Superior temporal gyrus (tissue), 1 donor: ENCODE measurements at regions not wholly inside any gene's neighbourhood (a gene's known extent, or its start where the extent isn't known, plus 50 kb on each side); places are given as distances from the start of the nearest gene placed in this dataset.

ENCODE experiments used
- DNase-seq: peaks from one replicate; pipeline ENCODE4 v3.0.0-alpha.2; 2016; ENCODE audit errors: extremely low spot score

DNA sequence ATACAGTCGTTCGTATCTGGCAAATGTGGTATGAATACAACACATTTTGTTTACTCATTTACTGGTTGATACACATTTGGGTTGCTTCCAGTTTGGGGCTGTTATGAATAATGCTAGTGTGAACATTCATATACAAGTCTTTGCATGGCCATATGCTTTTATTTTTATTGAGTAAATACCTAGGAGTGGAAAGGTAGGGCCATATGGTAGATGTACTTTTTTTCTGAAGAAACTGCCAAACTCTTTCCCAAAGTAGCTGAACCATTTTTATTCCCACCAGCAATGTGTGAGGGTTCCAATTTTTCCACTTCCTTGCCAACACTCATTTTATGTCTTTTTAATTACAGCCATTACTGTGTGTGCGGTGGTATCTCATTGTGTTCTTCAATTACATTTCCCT is 496.2 kb upstream of the NRXN1 start:
- DNase-seq, result no peak

GRCh38 chr2:51526766-51527165 is 494.8 kb upstream of the NRXN1 start:
- no peak for DNase-seq

DNA sequence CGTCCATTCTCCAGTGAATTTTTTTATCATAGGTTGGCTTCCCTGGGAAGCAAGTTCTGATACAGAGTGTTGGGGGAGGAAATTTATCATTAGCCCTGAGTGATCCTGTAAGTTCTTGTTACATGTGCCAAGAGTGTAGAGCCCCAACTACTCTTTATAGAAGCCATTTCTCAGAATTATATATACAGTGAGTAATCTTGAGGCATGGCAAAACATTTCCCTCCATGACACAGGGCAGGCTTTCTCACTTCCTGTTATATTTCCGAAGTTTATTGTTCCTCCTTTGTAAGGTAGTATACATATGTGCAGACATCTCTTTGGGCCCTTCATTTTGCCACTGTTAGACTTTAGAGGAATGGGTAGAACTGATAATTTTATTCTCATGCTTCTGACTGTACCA is 484.7 kb upstream of the NRXN1 start:
- no peak for DNase-seq

DNA sequence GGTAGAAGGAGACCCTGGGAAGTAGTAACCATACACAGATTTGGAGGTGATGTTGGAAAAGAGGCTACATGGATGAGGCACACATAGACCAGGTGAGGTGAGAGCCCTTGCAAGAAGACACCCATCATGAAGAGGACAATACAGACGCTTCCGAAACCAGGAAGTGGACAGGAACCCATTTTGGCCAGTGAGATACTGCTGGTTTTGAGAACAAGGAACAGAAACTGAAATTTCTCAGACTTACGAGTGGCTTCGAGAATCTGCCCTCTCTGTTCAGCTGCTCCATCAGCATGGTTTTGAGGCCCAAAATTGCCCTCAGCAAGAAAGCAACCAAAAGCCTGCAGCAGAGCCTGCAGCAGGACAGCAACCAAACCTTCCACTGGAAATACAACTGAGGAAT is 479.1 kb upstream of the NRXN1 start:
- no peak for DNase-seq

DNA sequence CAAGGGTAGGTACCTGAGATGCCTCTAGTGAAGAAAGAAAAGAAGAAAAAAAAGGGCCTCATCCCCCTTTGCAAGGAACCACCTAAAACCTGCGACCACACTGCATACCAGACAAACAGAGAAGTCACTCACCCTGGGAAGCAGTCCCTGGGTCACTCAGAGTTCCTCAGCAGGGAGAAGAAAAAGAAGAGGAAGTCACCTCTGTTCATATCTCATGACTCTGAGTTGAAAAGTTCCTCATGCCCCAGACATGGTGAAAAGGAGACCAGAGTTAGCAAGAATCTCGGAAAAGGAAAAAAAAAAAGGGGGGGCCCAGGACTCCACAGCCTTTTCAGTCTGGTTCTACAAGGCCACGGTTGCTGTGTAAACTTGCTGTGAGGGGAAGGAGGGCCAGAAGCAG is 478.4 kb upstream of the NRXN1 start:
- DNase-seq, result no peak

GRCh38 chr2:51505533-51505932 is 473.6 kb upstream of the NRXN1 start:
- DNase-seq, result no peak

DNA sequence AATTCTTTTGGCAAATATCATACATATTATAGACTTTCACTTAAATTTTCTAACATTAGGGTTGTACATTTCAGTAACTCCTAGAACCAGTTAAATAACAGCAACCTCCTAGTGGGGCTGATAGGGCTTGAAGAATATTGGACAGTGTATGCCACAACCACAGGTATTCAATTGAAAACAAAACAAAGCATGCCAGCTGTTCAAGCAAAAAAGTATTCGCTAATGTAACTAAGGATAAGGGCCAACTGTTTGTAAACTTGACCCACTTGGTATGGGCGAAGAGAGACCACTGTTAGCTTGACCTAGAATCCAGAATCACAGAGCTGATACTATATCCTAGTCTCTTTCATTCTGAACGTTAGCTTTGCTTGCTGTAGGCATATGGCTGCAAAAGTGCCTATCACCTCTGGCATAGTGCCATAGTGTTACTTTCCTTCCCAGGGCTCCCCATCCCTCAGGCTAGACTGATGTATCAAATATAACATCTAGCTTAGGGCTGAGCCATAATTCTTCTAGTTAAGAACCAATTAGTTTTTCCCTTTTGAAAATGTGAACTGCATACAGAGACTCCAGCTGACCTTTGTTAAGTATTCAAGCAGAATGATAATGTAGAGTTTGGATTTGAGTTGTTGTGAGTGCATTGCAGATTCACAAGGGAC is 458.8 kb upstream of the NRXN1 start:
- DNase-seq, result no peak

DNA sequence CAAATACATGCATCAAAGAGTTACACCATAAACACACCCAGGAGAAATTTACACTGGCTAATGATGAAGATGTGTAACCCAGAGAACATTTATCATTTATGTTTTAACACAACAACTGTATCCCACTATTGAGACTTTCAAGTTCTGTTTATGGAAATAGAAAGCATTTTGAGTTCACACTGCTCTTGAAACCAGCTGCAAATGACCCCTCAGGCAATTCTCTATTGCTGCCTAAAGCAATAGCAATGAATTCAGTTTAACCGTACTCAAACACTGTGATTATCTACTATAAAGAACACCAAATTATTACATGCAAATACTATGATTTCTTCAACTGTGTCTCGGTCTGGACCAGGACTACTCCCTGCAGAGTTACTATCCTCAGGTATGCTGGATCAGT is 452.7 kb upstream of the NRXN1 start:
- no peak for DNase-seq

DNA sequence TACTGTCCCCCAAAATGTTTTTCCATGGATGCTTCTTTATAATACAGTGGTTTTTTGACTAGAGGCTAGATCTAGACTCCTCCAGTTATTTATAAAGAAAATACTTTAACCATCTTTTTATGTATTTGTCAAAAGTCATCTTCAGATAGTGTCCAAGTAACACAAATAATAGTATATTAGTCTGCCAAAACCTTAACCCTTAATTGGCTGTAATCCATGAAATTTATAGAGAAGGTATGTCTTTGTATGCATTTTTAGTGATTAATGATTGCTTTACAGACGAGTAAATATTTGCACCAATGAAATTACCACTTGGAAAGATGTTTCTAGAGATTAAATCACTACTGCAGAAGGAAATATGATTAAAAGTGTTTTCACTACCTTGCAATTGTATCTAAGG is 451.8 kb upstream of the NRXN1 start:
- no peak for DNase-seq

DNA sequence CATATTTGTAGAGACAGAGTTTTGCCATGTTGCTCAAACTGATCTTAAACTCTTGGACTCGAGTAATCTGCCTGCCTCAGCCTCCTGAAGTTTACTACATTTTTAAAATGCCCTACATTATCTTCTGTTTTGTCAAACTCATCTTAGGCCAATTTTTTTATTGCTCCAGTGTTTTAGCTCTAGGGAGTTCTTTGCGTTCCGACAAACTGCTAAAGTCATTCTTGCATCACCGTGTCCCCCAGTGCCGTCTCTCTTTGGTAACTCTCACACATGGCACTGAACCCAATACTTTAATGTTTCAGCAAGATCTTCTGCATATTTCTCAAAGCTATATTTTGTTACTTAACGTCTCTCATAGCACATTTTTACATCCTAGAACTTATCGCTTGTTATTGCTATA is 440.9 kb upstream of the NRXN1 start:
- DNase-seq, result no peak

GRCh38 chr2:51472300-51472699 is 440.4 kb upstream of the NRXN1 start:
- DNase-seq, result no peak

GRCh38 chr2:51469102-51469501 is 437.2 kb upstream of the NRXN1 start:
- no peak for DNase-seq

GRCh38 chr2:51465326-51465725 is 433.4 kb upstream of the NRXN1 start:
- DNase-seq, result no peak

GRCh38 chr2:51454177-51454576 is 422.2 kb upstream of the NRXN1 start:
- no peak for DNase-seq

- DNase-seq, result no peak
Observed at GRCh38 chr2:51448911-51449310, 417.0 kb upstream of the NRXN1 start.

GRCh38 chr2:51441786-51442185 is 409.9 kb upstream of the NRXN1 start:
- DNase-seq, result no peak

- no peak for DNase-seq
Observed at GRCh38 chr2:51424418-51424817, 392.5 kb upstream of the NRXN1 start.

DNA sequence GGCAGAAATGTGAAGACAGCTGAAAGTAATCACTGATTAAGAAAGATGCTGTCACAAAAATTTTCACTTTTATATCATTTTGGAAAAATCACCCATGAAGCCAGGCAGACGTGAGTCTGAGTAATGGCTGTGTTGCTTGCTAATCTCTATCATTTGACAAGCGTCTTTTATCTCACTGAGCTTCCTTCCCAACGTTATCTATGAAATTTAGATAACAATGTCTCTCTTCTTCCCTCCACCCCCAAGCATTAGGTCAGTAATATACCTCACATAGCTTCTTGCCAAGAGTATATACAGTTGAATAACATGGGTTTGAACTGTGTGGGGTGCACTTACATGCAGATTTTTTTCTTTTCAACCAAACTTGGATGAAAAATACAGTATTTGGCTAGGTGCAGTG is 388.6 kb upstream of the NRXN1 start:
- DNase-seq, result no peak

GRCh38 chr2:51413726-51414125 is 381.8 kb upstream of the NRXN1 start:
- no peak for DNase-seq

- no peak for DNase-seq
Observed at GRCh38 chr2:51410331-51410730, 378.4 kb upstream of the NRXN1 start.

DNA sequence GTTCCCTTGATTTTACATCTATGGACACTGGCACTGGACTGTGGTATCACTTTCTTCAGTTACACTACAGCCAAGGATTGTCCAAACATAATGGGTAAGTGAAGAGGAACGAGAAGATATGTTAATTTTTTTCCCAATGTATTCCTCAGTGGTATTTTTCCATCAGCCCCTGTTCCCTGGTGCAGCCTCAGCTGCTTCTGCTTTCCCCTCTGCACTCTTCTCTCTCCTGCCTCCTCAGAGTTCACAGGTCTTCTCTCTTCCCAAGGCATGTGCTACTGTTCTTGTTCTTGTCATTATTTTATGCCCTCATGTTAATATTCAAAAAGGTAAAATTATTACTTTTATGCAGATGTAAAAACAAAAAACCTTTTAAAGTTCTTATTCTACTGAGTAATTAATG is 378.0 kb upstream of the NRXN1 start:
- no peak for DNase-seq

- DNase-seq, result peak; percentile 19
Observed at GRCh38 chr2:51404226-51404625, 372.3 kb upstream of the NRXN1 start.

DNA sequence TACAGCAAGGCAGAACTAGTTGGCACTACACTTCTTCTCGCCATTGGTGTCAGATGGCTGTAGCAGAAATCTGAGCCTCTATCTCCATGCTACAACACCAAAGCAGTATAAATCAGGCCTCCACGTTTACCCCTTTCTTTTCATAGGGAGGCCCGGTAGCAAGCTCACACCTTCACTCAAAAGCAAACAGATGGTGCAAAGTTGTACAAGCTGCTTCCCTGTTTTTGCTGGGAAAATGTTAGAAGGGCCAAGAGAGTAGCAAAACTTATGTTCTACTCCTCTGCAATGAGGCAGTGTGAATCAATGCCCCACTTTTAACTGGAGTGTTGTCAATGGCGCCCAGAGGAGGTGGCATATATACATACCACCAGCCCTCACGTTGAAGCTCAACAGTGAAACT is 369.6 kb upstream of the NRXN1 start:
- DNase-seq, result peak; percentile 16

GRCh38 chr2:51387235-51387634 is 355.3 kb upstream of the NRXN1 start:
- no peak for DNase-seq
